Suprapubic skin (tissue), 4 donors: ENCODE measurements at regions not wholly inside any gene's neighbourhood (a gene's known extent, or its start where the extent isn't known, plus 50 kb on each side); places are given as distances from the start of the nearest gene placed in this dataset.

Source experiments
- DNase-seq, 2 donors: peaks; one replicate each; pipeline ENCODE4 v3.0.0-alpha.2; 2019; ENCODE audit warnings: low spot score in 2 of 2
- H3K27ac ChIP-seq: fragments of 200-600 bp; sonication (generic); one replicate; pipeline ENCODE4 v1.5.1; 2019
- H3K27me3 ChIP-seq: fragments of 200-600 bp; sonication (generic); one replicate; pipeline ENCODE4 v1.5.1; 2019
- H3K36me3 ChIP-seq: fragments of 200-600 bp; sonication (generic); one replicate; pipeline ENCODE4 v1.5.1; 2019
- H3K4me1 ChIP-seq: fragments of 200-600 bp; sonication (generic); one replicate; pipeline ENCODE4 v1.5.1; 2019
- H3K4me3 ChIP-seq: fragments of 200-600 bp; sonication (generic); one replicate; pipeline ENCODE4 v1.5.1; 2019; ENCODE audit warnings: mild to moderate bottlenecking
- H3K9me3 ChIP-seq: fragments of 200-600 bp; sonication (generic); one replicate; pipeline ENCODE4 v1.5.1; 2019
- EP300 ChIP-seq: sonication (generic); formaldehyde crosslinking; IDR thresholded peaks from one replicate; pipeline ENCODE4 v1.6.1; 2017; ENCODE audit warnings: antibody characterized with exemption
- POLR2A ChIP-seq, 2 donors: fragments of 450-650 bp; IDR thresholded peaks; one replicate each; pipeline ENCODE4 v1.6.1; 2017; ENCODE audit warnings: antibody characterized with exemption in 2 of 2, mild to moderate bottlenecking in 2 of 2, moderate library complexity in 2 of 2
- POLR2AphosphoS5 ChIP-seq, 3 donors: sonication (generic); formaldehyde crosslinking; IDR thresholded peaks; one replicate each; pipeline ENCODE4 v1.6.1; 2017; ENCODE audit warnings: antibody characterized with exemption in 3 of 3
- WGBS: methylation state at CpG from one replicate; pipeline ENCODE4 v1.1.5; 2018; 5-methylcytosine and 5-hydroxymethylcytosine counted together
- TF ChIP-seq, protein P1 (sequence below), 2 donors: fragments of 200-600 bp in 1 of 2; fragments of 450-650 bp in 1 of 2; sonication (generic) in 1 of 2; IDR thresholded peaks; one replicate each; pipeline ENCODE4 v1.5.1; 2016 to 2019; ENCODE audit warnings: antibody characterized with exemption in 2 of 2, mild to moderate bottlenecking in 1 of 2, moderate library complexity in 1 of 2

GRCh38 chr3:63094642-63095408 lies 183.3 kb upstream of the SYNPR start:
- 69% methylated on average over 4 of the region's 4 CpGs for WGBS
- H3K4me1 ChIP-seq = no peaks in the 10 kb centered on the region
- no peak overlapping the region for H3K27ac ChIP-seq
- no peak overlapping the region for H3K4me3 ChIP-seq
- H3K9me3 ChIP-seq = no peaks in the 10 kb centered on the region
- no peaks in the 10 kb centered on the region for H3K27me3 ChIP-seq
- DNase-seq = no peak
- H3K36me3 ChIP-seq = no peaks in the 10 kb centered on the region
- TF ChIP-seq EP300 (no peak), POLR2AphosphoS5 (IDR thresholded peaks at IDR 0.05) (no peak), POLR2A (IDR thresholded peaks at IDR 0.05) (no peak)
- TF ChIP-seq, protein P1, sequence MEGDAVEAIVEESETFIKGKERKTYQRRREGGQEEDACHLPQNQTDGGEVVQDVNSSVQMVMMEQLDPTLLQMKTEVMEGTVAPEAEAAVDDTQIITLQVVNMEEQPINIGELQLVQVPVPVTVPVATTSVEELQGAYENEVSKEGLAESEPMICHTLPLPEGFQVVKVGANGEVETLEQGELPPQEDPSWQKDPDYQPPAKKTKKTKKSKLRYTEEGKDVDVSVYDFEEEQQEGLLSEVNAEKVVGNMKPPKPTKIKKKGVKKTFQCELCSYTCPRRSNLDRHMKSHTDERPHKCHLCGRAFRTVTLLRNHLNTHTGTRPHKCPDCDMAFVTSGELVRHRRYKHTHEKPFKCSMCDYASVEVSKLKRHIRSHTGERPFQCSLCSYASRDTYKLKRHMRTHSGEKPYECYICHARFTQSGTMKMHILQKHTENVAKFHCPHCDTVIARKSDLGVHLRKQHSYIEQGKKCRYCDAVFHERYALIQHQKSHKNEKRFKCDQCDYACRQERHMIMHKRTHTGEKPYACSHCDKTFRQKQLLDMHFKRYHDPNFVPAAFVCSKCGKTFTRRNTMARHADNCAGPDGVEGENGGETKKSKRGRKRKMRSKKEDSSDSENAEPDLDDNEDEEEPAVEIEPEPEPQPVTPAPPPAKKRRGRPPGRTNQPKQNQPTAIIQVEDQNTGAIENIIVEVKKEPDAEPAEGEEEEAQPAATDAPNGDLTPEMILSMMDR (IDR thresholded peaks at IDR 0.05) = no peak

- Histone ChIP-seq H3K27me3 (no peaks in the 10 kb centered on the region), H3K9me3 (no peaks in the 10 kb centered on the region), H3K4me1 (no peaks in the 10 kb centered on the region), H3K4me3 (no peak overlapping the region), H3K36me3 (no peaks in the 10 kb centered on the region), H3K27ac (no peak overlapping the region)
- WGBS = 87% methylated on average over 25 of the region's 32 CpGs
- TF ChIP-seq POLR2AphosphoS5 (IDR thresholded peaks at IDR 0.05) = no peak
- TF ChIP-seq, protein P1 (IDR thresholded peaks at IDR 0.05) = no peak
- no peak for TF ChIP-seq EP300
- TF ChIP-seq POLR2A (IDR thresholded peaks at IDR 0.05) = no peak
- DNase-seq = peak in 1 of 2 donors; percentile 46
Measured at GRCh38 chr3:63096248-63097058, 181.7 kb upstream of the SYNPR start.

DNA sequence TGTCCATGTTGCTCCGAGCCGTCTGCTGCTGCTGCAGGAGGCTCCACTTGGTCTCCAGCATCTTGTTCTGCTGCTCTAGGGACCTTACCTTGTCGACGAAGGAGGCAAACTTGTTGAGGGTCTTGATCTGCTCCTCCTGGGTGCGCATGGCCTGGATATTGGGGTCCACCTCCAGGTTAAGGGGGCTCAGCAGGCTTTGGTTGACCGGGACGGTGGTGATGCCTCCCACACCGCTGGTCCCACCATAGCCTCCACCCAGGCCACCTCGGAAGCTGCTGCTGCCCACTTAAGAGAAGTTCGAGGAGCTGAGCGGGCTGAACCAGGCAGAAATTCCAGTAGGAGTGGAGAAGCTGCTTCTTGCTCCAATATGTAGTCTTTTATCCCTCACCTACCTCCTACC lies 180.7 kb upstream of the SYNPR start:
- Histone ChIP-seq H3K27ac (no peak overlapping the region), H3K27me3 (no peaks in the 10 kb centered on the region), H3K4me1 (no peaks in the 10 kb centered on the region), H3K9me3 (no peaks in the 10 kb centered on the region), H3K36me3 (no peaks in the 10 kb centered on the region), H3K4me3 (no peak overlapping the region)
- DNase-seq = no peak
- 92% methylated on average over 11 of the region's 11 CpGs for WGBS
- TF ChIP-seq, protein P1 (IDR thresholded peaks at IDR 0.05) = no peak
- no peak for TF ChIP-seq POLR2A (IDR thresholded peaks at IDR 0.05)
- TF ChIP-seq POLR2AphosphoS5 (IDR thresholded peaks at IDR 0.05) = no peak
- TF ChIP-seq EP300 = no peak

DNA sequence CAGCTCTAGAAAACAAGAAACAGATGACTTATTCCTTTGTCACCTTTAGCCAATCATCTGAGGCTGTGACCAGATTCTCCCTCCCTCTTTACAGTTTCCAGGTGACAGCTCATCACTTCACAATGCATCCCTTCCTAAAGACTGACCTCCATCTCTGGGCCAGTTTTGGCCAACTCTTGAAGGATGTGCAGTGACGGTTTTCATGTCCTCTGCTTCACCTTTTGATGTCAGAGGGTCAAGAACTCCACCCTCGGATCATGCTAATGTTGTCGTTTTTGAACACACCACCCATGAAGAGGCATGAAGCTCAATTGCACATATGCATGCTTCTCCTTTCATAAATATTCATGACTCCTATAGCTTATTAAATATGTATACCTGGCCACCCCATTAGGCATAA lies 161.2 kb upstream of the SYNPR start:
- TF ChIP-seq, protein P1 (IDR thresholded peaks at IDR 0.05) = no peak
- TF ChIP-seq POLR2A (IDR thresholded peaks at IDR 0.05) = no peak
- no peak for TF ChIP-seq POLR2AphosphoS5 (IDR thresholded peaks at IDR 0.05)
- TF ChIP-seq EP300 = no peak
- no peaks in the 10 kb centered on the region for H3K36me3 ChIP-seq
- H3K9me3 ChIP-seq = no peaks in the 10 kb centered on the region
- H3K4me3 ChIP-seq = no peak overlapping the region
- no peak overlapping the region for H3K27ac ChIP-seq
- DNase-seq = no peak
- WGBS = 79% methylated on average over 3 of the region's 3 CpGs
- no peaks in the 10 kb centered on the region for H3K4me1 ChIP-seq
- H3K27me3 ChIP-seq = no peaks in the 10 kb centered on the region

DNA sequence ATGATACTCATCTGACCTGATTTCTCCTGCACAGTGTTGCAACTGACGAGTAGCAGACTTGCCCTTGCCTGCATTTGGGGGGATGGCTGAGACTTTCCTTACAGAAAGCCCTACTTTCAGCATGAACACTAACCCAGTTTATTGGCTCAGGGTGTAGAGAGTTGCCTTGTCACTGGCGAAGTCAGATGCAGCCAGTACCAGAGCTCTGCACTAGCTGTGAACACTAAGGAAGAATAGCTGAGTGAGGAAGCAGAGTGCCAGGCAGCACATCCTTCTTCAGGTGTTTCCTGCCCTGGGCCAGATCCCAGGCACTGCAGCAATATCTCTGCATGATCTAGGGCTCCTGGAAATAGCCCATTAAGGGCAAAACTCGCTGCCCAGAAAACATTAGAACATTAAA lies 154.0 kb upstream of the SYNPR start:
- no peaks in the 10 kb centered on the region for H3K9me3 ChIP-seq
- TF ChIP-seq POLR2AphosphoS5 (IDR thresholded peaks at IDR 0.05) = no peak
- TF ChIP-seq, protein P1 (IDR thresholded peaks at IDR 0.05) = no peak
- TF ChIP-seq POLR2A (IDR thresholded peaks at IDR 0.05) = no peak

More for the DNA sequence above, 154.0 kb upstream of the SYNPR start:
- H3K27me3 ChIP-seq = no peaks in the 10 kb centered on the region
- H3K4me3 ChIP-seq = no peak overlapping the region
- no peaks in the 10 kb centered on the region for H3K36me3 ChIP-seq
- no peak for DNase-seq
- 26% methylated on average over 3 of the region's 3 CpGs for WGBS
- no peaks in the 10 kb centered on the region for H3K4me1 ChIP-seq
- H3K27ac ChIP-seq = no peak overlapping the region
